Inflammatory macrophage treated with lipopolysaccharide for 1 hour (primary cell): ENCODE measurements at regions not wholly inside any gene's neighbourhood (a gene's known extent, or its start where the extent isn't known, plus 50 kb on each side); places are given as distances from the start of the nearest gene placed in this dataset.

Source experiments
- DNase-seq, 2 donors: peaks; one replicate each; pipeline ENCODE4 v3.0.0-alpha.2; 2020 to 2022

DNA sequence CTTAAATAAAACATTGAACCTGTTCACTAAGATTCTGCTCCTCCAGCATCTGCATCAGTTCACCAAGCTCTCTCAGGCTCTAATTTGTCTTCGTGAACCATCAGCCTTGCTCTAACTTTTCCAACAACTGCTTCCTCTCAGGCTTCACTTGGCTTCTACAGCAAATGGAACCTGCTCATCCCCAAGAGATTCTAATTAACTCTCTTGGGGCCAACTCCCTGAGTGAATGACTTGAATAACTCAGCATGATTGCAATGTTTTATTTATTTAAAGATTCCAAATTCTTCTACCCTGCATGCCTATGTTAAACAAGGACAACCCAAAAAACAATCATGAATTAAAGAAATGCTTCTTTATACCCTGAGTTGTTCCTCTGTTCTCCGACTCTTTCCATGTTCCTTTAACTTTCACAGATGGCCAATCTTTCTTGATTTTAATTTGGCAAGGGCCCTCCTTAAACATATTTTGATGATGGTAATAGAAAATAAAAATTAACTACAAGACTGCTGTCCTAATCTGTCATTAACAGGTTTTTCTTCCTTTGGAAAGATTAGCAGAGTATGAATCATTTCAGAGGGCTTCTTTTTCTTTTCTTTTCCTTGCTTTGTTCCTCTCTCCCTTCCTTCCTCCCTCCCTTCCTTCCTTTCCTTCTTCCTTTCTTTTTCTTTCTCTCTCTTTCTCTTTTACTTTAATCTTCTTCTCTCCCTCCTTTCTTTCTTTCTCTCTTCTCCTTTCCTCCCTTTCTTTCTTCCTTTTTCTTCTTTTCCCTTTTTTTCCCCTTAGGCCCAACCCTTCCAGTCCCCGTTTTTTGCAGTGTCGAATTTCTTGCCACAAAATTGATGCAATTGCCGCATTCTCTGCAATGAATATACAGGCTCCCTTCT lies 195.0 kb upstream of the RHOBTB1 start:
- DNase-seq = no peak

DNA sequence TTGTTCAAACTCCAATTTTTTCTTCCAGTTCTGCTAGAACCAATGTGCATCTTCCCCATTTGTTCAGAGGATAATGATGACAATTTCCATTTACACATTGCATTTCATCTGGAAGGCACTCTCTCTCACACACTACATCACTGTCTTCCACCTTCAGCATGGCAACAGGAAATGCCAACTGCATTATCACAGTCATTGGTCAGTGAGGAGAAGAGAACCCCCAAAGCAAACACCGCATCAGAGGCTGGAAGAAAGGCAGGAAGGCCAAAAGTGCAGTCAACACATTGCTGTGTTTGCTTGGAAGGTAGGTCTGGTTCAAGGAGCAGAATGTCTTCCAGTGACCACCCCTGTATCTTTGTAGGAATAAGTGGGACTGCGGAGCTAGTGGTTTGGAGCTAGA lies 192.2 kb upstream of the RHOBTB1 start:
- DNase-seq = no peak

DNA sequence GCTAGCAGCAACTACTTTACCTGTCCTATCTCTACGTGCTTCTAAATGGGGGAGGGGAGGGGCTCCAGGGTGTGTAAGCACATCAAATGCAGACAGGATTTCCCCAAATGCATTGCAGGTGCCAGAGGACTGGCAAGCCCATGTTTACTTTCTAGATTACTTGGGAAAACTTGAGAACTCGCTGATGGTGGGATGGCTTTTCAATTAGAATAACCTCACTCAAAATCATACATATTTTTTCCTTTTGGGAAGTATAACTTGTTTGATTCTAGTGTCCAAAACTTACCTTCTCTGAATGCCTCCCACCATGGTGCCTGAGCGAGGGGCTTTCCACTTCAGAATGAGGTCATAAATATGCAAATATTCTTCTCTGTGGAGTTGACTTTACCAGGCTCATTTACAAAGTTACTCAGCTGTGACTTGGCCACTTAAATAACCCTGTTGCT lies 191.3 kb upstream of the RHOBTB1 start:
- no peak for DNase-seq

DNA sequence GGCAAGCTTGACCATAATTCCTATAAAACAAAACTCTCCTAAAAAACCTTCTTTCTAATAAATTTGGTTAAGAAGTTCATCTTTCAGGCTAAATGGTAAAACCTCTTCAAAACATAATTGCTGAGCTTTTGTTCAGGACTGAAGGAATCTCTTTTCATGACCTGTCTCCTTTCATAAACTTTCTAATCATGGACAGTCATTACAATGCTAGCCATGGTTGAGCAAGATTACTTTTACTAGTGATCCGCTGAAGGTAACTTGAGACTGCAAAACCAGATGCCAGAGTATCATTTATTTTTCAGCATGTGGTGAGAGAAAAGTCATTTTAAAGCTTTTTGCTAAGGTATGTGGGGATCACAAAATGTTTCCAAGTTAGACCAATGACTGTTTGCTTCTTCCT lies 186.4 kb upstream of the RHOBTB1 start:
- no peak for DNase-seq

DNA sequence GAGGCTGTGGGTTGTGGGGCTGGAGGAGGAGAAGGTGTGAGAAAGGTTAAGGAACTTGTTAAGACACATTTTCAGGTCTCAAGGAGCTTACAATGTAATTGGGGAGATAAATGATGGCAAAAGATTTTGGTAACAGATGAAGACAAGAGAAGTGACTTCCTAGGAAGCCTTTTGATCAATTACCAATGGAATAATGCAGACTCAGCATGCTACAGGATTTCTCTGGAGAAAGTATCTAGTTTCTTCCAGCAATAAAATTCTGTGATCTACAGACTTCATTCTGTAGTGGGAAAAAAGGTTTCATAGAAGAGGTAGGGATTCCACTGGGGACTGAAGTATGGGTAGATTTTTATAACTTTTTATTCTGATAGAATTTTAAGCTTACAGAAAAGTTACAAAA lies 184.2 kb upstream of the RHOBTB1 start:
- no peak for DNase-seq

DNA sequence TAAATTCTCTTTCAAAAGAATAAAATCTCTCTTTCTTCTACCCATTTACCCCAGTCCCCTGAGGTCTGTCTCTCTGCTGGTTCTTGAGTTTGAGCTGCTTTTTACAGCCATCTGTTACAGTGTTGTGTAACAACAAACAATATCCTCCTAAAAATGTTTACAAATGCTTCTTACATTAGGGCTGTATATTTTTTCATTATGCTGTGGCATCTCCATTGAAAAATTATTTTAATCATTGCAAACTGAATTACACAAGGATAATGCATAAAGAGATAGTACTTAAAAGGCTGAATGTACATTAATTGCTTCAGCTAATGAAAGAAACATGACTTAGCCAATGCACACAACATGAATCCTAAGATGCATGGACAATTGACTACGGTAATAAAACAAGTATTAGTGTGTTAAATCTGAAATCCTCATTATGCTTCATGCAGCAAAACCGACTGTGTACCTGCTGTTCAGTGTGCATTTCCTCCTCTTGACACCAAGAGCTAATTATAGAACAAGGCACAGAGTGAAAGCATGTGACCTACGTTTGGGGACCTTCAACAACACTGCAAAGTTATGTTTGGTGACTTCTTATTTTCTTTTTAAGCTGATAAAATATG lies 181.7 kb upstream of the RHOBTB1 start:
- DNase-seq = no peak

DNA sequence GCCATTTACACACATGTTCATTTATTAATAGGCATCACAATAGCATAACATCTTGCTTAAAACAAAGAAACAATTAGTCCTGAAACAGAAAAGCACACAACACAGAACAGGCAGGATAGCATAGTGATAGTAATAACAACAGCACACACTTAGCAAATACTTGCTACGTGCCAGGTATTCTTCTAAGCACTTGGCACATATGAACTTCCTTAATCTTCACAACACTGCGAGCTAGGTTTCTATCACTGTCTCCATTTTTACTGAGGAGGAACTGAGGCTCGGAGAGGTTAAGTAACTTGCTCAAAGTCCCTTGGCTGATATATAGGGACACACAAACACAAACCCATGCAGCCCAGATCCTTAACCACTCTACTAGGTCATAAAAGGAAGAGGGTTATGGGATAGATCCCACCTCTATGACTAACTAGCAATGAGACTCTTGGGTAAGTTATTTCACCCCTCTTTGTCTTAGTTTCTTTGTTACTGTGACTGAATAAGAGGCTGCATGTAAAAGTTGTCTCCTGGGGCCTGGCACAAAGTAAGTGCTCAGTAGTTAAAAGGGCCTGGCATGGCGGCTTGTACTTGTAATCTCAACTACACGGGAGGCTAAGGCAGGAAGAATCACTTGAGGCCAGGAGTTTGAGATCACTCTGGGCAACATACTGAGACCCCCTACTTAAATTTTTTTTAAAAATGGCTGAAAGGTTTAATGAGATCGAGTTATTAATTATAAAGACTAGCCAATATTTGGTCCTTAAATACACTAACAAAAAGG lies 181.0 kb upstream of the RHOBTB1 start:
- no peak for DNase-seq

DNA sequence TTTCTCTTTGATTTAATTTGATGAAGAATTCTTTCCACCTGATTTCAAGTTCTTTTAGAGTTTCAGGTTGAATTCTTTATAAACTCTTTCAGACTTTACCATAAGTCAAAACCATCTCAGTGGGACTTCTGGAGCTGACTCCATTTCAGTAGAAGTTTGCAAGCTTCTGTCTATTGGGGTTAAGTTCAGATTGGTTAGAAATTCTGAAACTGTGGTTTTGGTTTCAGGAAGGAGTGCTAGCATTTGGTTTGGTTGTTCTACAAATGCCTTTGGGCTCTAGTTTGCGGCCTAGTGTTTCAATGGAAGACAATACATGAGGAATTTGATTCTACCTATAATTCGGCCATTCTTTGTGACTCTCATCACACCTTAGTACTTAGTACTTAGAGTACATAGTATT lies 176.8 kb upstream of the RHOBTB1 start:
- DNase-seq = no peak

DNA sequence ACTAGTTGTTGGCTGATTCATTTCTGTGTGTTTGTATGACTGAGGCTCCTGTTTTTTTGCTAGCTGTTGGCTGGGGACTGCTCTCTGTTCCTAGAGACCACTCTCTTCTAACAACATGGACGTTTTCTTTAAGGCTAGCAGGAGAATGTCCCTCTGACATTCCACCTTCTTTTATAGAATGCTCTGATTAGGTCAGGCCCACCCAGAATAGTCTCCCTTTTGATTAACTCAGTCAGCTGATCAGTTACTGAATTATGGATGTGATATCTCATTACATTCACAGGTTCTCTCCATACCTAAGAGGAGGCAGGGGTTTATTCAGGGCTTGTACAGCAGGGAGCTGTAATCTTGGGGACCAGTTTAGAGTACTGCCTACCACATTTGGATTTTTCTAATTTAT lies 175.6 kb upstream of the RHOBTB1 start:
- DNase-seq = no peak

DNA sequence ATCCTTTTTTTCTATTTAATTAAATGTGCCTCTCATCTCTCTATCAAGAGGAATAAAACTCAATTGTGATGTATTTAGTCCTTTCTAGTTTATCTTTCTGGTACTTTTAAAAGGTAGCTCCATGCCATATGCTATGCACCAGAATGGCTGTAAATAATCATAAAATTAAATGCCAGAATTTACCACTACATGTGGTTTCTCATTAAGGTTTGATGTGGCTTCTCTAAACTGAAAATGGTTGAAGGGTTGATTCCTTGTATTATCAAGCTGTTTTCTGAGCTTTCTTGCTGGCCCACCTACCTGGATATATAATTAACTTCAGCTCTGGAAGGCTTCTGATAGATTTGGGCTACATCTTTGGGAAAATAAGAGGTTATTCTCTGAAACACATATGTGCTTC lies 171.9 kb upstream of the RHOBTB1 start:
- no peak for DNase-seq

DNA sequence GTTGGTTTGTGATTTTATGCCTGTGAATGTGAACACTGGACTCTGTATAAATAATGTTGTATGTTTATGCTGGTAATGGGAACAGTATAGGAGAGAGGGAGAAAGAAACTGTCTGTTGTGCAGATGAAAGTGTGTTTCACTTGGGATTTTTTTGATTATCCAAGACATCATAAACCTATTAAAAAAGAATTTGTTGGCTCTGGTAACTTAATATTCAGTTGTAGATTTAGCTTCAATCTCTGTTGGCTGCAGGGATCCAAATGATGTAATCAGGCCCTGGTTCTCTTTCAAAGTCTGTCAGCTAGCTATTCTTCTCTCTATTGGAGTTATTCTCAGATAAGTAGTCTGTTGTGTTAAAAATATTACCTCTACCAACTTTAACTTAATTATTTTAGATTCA lies 168.8 kb upstream of the RHOBTB1 start:
- DNase-seq = no peak

DNA sequence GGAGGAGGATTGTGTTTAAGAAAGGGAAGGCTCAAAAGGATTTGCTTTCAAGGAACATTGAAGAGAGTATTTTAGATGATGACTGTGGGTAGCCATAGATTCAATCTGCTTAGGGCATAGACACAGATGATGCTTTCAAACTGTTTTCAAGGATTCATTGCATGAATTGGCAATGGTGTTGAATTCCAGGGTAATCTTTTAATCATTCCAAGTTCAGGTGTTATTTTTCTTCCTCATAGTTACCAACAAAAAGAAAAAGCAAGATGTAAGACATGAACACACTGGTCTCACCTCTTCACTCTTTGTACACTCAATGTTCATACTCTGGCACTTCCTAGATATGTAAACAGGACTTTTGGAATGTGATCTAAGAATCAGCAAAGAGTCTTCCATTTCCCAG lies 167.0 kb upstream of the RHOBTB1 start:
- no peak for DNase-seq

DNA sequence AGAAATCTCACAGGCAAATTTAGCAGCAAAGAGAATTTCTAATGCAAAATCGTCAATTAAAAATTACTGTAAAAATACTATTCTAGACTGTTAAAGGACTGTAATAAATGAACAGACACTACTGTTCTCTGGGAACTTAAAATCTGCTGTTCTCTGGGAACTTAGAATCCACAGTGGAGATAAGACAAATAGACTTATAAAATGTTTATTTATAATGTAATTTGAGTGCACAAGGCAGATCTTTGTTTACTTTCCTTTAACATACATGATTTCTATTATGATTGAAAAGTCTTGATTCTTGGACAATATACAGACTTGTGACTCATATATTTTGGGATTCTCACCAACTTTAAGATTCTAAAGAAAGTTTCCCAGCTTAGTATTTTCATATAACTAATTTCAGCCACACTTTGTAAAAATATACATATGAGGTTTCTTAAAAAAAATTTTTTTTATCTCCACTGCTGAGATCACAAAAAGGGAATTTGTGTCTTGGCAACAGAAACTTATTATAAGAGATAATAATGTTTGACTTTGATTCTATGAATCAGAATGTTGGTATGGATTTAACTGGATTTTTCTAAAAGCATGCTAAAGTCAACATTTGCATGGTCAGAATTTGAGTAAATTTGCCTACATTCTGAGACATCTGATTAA lies 166.3 kb upstream of the RHOBTB1 start:
- no peak for DNase-seq

DNA sequence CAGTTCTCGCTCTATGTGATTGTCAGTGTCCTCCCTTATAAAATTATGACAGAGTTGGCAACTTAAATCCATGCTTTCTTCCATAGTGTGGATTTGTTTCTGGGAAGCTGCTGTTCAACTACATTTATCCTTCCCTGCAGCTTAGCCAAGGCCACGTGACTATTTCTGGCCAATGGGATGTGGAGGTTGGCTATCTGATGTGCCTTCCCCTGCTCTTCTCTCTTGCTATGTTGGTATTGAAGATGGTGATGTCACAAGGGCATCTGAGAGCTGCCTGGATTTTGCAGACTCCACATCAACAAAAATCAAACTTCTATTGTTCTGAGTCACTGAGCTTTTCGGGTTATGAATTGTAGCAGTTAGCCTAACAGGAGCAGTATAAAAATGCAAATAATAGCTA lies 164.9 kb upstream of the RHOBTB1 start:
- no peak for DNase-seq

DNA sequence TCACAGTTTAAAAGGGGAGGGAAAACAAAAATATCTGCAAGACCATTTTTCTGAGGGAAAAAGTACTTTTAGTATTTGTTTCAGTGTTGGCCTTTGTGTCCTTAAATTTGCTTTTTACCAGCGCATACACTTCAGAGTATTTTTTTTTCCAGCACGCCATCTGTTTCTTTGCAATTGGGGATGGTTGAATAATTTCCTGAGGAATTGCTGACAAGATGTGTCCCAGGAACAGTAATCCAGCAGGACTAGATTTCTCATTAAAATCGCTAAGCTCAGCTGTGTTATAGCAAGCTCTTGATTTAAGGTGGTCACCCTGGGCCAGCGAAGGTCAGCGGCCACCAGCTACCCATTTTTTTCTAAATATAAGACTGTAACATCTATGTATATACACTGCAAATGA lies 156.9 kb upstream of the RHOBTB1 start:
- DNase-seq = no peak

DNA sequence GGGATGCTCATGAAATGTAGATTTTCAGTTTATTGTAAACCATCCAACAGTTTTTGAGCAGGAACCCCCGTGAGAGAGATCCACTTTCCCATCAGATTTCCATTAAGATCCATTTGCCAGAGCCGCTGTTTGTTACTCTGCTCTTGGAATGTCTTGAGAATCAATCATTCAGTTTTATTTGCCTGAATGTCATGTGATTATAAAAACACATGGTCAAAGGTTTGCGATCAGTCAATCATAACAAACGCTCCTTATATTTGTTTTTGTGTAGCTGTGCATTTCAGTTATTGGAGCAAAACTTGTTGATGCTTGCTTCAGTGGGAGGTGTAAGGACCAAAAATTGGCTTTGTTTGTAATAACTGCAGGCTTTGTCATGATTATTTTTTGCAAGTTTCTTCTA lies 155.8 kb upstream of the RHOBTB1 start:
- no peak for DNase-seq

DNA sequence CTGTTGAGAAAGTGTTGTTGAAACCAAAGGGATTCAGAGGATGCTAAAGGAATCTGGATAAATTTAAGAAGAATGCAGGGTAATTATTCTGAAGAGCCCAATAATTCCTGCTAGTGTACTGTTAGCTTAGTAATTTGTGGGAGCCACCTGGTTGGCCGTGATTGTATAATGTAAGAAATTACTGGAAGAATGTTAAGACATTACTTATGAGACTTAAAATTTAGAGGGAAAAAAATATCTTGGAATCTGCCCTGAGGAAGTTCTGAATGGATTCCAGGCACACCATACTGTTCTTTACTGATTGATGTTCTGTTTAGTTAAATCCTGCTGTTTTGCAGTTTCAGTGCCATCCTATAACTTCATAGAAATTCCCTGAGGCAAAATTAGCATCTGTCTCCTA lies 155.0 kb upstream of the RHOBTB1 start:
- DNase-seq = no peak

DNA sequence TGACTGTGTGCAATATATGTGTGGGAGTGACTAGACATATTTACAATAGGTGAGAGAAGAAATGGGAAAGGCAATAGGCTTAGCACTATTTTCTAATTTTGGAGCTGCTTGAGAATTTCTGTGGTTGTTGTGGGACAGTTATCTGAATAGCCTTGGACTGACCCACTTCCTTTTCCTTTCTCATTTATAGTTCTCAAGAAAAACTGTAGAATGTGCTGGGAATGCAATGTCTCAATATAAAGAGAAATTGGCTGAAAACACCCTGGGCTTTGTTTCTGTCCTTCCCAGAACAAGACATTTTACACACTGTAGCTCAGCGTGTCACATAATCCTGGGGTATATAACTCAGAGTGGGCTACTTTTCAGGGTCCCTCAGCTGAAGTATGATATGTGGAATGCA lies 153.0 kb upstream of the RHOBTB1 start:
- no peak for DNase-seq

DNA sequence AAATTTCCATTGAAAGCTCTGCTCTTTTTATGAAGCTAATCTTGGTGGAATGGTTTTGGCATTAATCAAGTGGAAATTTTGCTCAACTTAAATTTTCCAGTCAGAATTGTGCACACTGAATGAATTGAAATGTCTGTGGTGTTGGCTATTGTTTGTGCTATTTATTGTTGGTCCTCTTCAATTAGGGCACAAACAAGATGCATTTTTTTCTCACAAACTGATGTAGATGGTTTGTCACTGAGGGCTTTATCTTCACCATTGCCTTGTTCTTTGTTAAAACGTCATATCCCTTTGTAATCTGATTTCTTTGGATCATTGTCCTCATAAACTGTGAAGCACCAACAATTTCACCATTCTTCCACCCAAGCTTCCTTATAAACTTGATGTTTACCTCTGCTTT lies 152.1 kb upstream of the RHOBTB1 start:
- no peak for DNase-seq

DNA sequence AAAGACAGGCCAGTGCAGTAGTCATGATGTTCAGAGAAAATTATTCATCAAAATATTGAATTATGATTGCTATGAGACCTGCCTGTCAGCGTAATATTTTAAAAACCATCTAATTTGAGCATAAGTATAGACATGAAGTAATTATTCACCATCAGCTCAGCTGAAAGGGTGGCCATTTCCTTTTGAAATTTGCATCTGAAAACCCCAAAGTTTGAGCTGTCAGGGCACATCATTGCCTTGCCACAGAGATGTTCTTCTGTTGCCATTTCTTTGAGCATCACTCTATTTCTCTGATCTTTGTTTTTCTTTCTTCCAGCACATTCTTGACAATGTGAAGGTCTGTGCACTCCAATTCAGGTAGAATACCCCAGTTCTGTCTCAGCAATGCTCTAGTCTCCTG lies 147.5 kb upstream of the RHOBTB1 start:
- no peak for DNase-seq

DNA sequence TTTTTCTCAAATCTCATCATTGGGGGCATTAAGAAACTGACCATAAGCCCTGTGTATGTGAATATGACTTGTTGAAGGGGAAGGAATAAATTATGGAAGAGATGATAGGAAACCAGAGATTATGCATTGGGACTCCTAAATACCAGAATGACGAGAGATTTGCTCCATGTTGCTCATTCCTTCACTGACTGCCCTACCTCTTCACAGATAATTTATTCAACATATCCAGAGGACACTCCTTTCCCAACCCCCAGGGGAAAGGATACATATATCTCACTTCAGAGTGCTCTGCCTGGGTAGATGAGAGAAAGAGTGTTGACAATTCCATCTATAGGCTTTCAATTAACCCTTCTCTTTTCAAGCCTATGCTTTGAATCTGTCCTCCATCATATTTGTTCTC lies 145.3 kb upstream of the RHOBTB1 start:
- no peak for DNase-seq

DNA sequence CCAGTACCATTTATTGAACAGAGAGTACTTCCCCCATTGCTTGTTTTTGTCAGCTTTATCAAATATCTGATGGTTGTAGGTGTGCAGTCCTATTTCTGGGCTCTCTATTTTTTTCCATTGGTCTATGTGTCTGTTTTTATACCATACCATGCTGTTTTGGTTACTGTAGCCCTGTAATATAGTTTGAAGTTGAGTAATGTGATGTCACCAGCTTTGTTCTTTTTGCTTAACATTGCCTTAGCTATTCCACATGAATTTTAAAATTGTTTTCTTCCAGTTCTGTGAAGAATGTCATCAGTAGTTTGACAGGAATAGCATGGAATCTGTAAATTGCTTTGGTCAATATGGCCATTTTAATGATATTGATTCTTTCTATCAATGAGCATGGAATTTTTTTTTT lies 140.5 kb upstream of the RHOBTB1 start:
- DNase-seq = no peak

DNA sequence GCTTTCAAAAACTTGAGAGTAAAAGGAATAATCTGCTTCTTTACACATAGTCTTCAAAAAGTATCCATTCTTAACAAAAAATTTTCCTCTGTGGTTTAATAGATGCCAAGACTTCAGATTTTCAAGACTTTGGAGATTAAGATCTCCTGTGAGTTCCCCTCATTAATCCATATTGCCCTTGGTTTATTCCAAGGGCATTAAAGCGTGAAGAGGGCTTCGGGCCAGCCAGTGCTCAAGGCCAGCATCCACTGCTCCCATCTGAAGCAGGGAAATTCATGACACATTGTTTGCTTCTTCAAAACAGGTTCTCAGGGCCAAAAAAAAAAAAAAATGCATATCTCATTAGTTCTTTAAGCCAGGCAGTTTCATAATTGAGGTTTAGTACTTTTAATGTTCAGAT lies 137.3 kb upstream of the RHOBTB1 start:
- no peak for DNase-seq
